PC-3 (cell line): ENCODE measurements at regions not wholly inside any gene's neighbourhood (a gene's known extent, or its start where the extent isn't known, plus 50 kb on each side); places are given as distances from the start of the nearest gene placed in this dataset.

Experiments
- ATAC-seq: fragments of 200-7000 bp; cut with Tn5 transposase; 2 replicates; pipeline ENCODE4 v1.9.1; 2020; ENCODE audit warnings: mild to moderate bottlenecking, moderate library complexity
- BruUV-seq: library from RNA; stranded (reverse); fragments of 400-500 nt; replicated peaks from 2 replicates; lab custom pipeline; 2021; lab: Mats Ljungman, UMichigan
- CTCF ChIA-PET: fragments of 300-600 bp; sonication (Branson Sonifier 250); formaldehyde crosslinking; loops from one replicate; lab custom pipeline; 2022; ENCODE audit warnings: antibody characterized with exemption; lab: Charles Lee
- POLR2A ChIA-PET: fragments of 300-600 bp; sonication (Branson Sonifier 250); formaldehyde crosslinking; loops from one replicate; lab custom pipeline; 2022; ENCODE audit warnings: antibody characterized with exemption; ENCODE audit not compliant: unreplicated experiment; lab: Charles Lee
- DNase-seq: peaks from one replicate; pipeline ENCODE4 v3.0.0-alpha.2; 2015
- H2AFZ ChIP-seq: fragments of 300-600 bp; sonication (generic); 2 replicates; pipeline ENCODE4 v1.6.0; 2016; ENCODE audit warnings: antibody characterized with exemption, low read length
- H3F3A ChIP-seq: fragments of 300-600 bp; sonication (generic); one replicate; pipeline ENCODE4 v1.6.0; 2017; ENCODE audit warnings: antibody characterized with exemption, low read length, control low read depth, mild to moderate bottlenecking; ENCODE audit not compliant: unreplicated experiment
- H3K27ac ChIP-seq: fragments of 300-600 bp; sonication (generic); 2 replicates; pipeline ENCODE4 v1.5.1; 2016; ENCODE audit warnings: mild to moderate bottlenecking, low read length
- H3K27me3 ChIP-seq: fragments of 300-600 bp; sonication (generic); 2 replicates; pipeline ENCODE4 v1.6.1; 2016; ENCODE audit warnings: low read length, mixed read lengths
- H3K36me3 ChIP-seq: fragments of 300-600 bp; sonication (generic); 2 replicates; pipeline ENCODE4 v1.6.1; 2016; ENCODE audit warnings: low read depth, mixed run types, low read length, mixed read lengths
- H3K4me1 ChIP-seq: fragments of 300-600 bp; sonication (generic); 2 replicates; pipeline ENCODE4 v1.5.1; 2016; ENCODE audit warnings: low read length; ENCODE audit not compliant: insufficient read depth
- H3K4me2 ChIP-seq: fragments of 300-600 bp; sonication (generic); 2 replicates; pipeline ENCODE4 v1.6.0; 2016; ENCODE audit warnings: low read length
- H3K4me3 ChIP-seq: fragments of 300-600 bp; sonication (generic); 2 replicates; pipeline ENCODE4 v1.5.1; 2016; ENCODE audit warnings: mild to moderate bottlenecking, low read length, mixed read lengths
- H3K79me2 ChIP-seq: fragments of 300-600 bp; sonication (generic); 2 replicates; pipeline ENCODE4 v1.6.1; 2017; ENCODE audit warnings: low read length, mixed read lengths
- H3K9ac ChIP-seq: fragments of 300-600 bp; sonication (generic); 2 replicates; pipeline ENCODE4 v1.6.0; 2016; ENCODE audit warnings: mild to moderate bottlenecking, low read length
- H3K9me2 ChIP-seq: fragments of 300-600 bp; sonication (generic); replicated peaks from 2 replicates; pipeline ENCODE4 v1.6.1; 2016; ENCODE audit warnings: mixed run types, low read length, mixed read lengths
- H3K9me3 ChIP-seq: fragments of 300-600 bp; sonication (generic); 2 replicates; pipeline ENCODE4 v1.6.1; 2016; ENCODE audit warnings: low read length, mixed read lengths
- H4K20me1 ChIP-seq: fragments of 300-600 bp; sonication (generic); 2 replicates; pipeline ENCODE4 v1.6.1; 2016; ENCODE audit warnings: low read length, mixed read lengths
- CTCF ChIP-seq: fragments of 300-600 bp; sonication (generic); conservative IDR thresholded peaks from 2 replicates; pipeline ENCODE4 v1.5.1; 2017; ENCODE audit warnings: antibody characterized with exemption, low read depth, mild to moderate bottlenecking, low read length
- EZH2 ChIP-seq: fragments of 300-600 bp; sonication (generic); IDR thresholded peaks from one replicate; pipeline ENCODE4 v1.6.1; 2017; ENCODE audit warnings: antibody characterized with exemption, mild to moderate bottlenecking, low read length; ENCODE audit not compliant: unreplicated experiment
- EZH2phosphoT487 ChIP-seq: fragments of 300-600 bp; sonication (generic); IDR thresholded peaks from 2 replicates; pipeline ENCODE4 v1.6.1; 2018; ENCODE audit warnings: mild to moderate bottlenecking, antibody characterized with exemption, low read length, borderline replicate concordance
- intact Hi-C: fragments of 100-400 bp; cut with micrococcal nuclease; formaldehyde crosslinking; loops from 2 replicates; pipeline ENCODE4 v1.9.0; 2023

- no peak for DNase-seq
- Histone ChIP-seq H3K4me2 (no peak overlapping the region), H3F3A (no peaks in the 10 kb centered on the region), H2AFZ (no peak overlapping the region), H3K4me3 (no peak overlapping the region), H3K27ac (no peak overlapping the region), H3K9ac (no peak overlapping the region), H3K36me3 (no peaks in the 10 kb centered on the region), H3K4me1 (no peaks in the 10 kb centered on the region), H3K27me3 (no peaks in the 10 kb centered on the region; the same call in 1 of the 2 replicates), H3K9me2 (no peaks in the 10 kb centered on the region), H4K20me1 (no peaks in the 10 kb centered on the region), H3K9me3 (0 out of 2 replicates have a peak, but pooled peaks cover 9% of the 10 kb centered on the region), H3K79me2 (no peaks in the 10 kb centered on the region)
- ATAC-seq: no peak
- ChIA-PET CTCF (no interaction called here), POLR2A (no interaction called here)
- intact Hi-C loops: no loop called here
- no TSS peak for BruUV-seq
- no peak for TF ChIP-seq EZH2
- TF ChIP-seq CTCF: no peak
- TF ChIP-seq EZH2phosphoT487: no peak
Observed at GRCh38 chr14:98682033-98682432, 590.0 kb downstream of the BCL11B start.

GRCh38 chr14:98682726-98683125 is 589.3 kb downstream of the BCL11B start:
- no peak overlapping the region for H3K27ac ChIP-seq
- H4K20me1 ChIP-seq: no peaks in the 10 kb centered on the region
- TF ChIP-seq EZH2 (no peak), CTCF (no peak), EZH2phosphoT487 (no peak)
- H2AFZ ChIP-seq: no peak overlapping the region
- no peak overlapping the region for H3K4me3 ChIP-seq
- DNase-seq (no peak), ATAC-seq (no peak)
- no peaks in the 10 kb centered on the region for H3K9me2 ChIP-seq
- POLR2A ChIA-PET: no interaction called here
- H3K27me3 ChIP-seq: no peaks in the 10 kb centered on the region; the same call in 1 of the 2 replicates
- H3K9ac ChIP-seq: no peak overlapping the region
- H3K4me2 ChIP-seq: no peak overlapping the region
- 0 out of 2 replicates have a peak, but pooled peaks cover 6% of the 10 kb centered on the region for H3K9me3 ChIP-seq
- no peaks in the 10 kb centered on the region for H3K4me1 ChIP-seq
- no peaks in the 10 kb centered on the region for H3F3A ChIP-seq
- no peaks in the 10 kb centered on the region for H3K36me3 ChIP-seq
- intact Hi-C loops: no loop called here
- no peaks in the 10 kb centered on the region for H3K79me2 ChIP-seq
- BruUV-seq: no TSS peak
- CTCF ChIA-PET: no interaction called here

GRCh38 chr14:98684468-98684867 is 587.5 kb downstream of the BCL11B start:
- TF ChIP-seq CTCF (no peak), EZH2phosphoT487 (no peak), EZH2 (no peak)
- Histone ChIP-seq H3K4me2 (no peak overlapping the region), H3K4me3 (no peak overlapping the region), H2AFZ (no peak overlapping the region), H3K27me3 (no peaks in the 10 kb centered on the region; the same call in 1 of the 2 replicates), H4K20me1 (no peaks in the 10 kb centered on the region), H3F3A (no peaks in the 10 kb centered on the region), H3K9ac (no peak overlapping the region), H3K9me3 (0 out of 2 replicates have a peak, but pooled peaks cover 6% of the 10 kb centered on the region), H3K27ac (no peak overlapping the region), H3K9me2 (no peaks in the 10 kb centered on the region), H3K36me3 (no peaks in the 10 kb centered on the region), H3K79me2 (no peaks in the 10 kb centered on the region), H3K4me1 (no peaks in the 10 kb centered on the region)
- CTCF ChIA-PET: no interaction called here
- DNase-seq (no peak), ATAC-seq (no peak)
- intact Hi-C loops: no loop called here
- POLR2A ChIA-PET: no interaction called here
- no TSS peak for BruUV-seq
